SU-DHL-6 (cell line): ENCODE measurements at regions not wholly inside any gene's neighbourhood (a gene's known extent, or its start where the extent isn't known, plus 50 kb on each side); places are given as distances from the start of the nearest gene placed in this dataset.

Experiments
- H2AFZ ChIP-seq: fragments of 200-600 bp; sonication (generic); 2 replicates; pipeline ENCODE4 v1.6.1; 2014; ENCODE audit warnings: low read depth, mild to moderate bottlenecking, moderate library complexity, mixed read lengths, antibody characterized with exemption, low read length; ENCODE audit not compliant: severe bottlenecking
- H3F3A ChIP-seq: fragments of 200-600 bp; shearing (Covaris generic); 2 replicates; pipeline ENCODE4 v1.6.0; 2016; ENCODE audit warnings: antibody characterized with exemption, mild to moderate bottlenecking; ENCODE audit not compliant: insufficient read depth
- H3K27ac ChIP-seq: fragments of 200-600 bp; sonication (generic); 2 replicates; pipeline ENCODE4 v1.5.1; 2016; ENCODE audit warnings: low read depth, mild to moderate bottlenecking, low read length, moderate library complexity, mixed read lengths
- H3K27me3 ChIP-seq: fragments of 200-600 bp; sonication (generic), shearing (Covaris generic); 2 replicates; pipeline ENCODE4 v1.6.0; 2014; ENCODE audit warnings: mild to moderate bottlenecking, low read length
- H3K36me3 ChIP-seq: fragments of 200-600 bp; sonication (generic); 2 replicates; pipeline ENCODE4 v1.6.1; 2014; ENCODE audit warnings: mild to moderate bottlenecking, low read length, mixed read lengths
- H3K4me2 ChIP-seq: fragments of 300-600, 200-600 bp; shearing (Covaris generic), sonication (generic); 2 replicates; pipeline ENCODE4 v1.6.0; 2014; ENCODE audit warnings: low read length, low read depth, mild to moderate bottlenecking; ENCODE audit not compliant: poor library complexity, severe bottlenecking
- H3K4me3 ChIP-seq: fragments of 200-600 bp; sonication (generic); 2 replicates; pipeline ENCODE4 v1.5.1; 2014; ENCODE audit warnings: antibody characterized with exemption, low read length, mild to moderate bottlenecking, mixed read lengths; ENCODE audit not compliant: insufficient read depth, poor library complexity, severe bottlenecking
- H3K79me2 ChIP-seq: fragments of 200-600 bp; sonication (generic); 2 replicates; pipeline ENCODE4 v1.6.1; 2014; ENCODE audit warnings: mild to moderate bottlenecking, low read length, moderate library complexity; ENCODE audit not compliant: insufficient read depth
- H3K9ac ChIP-seq: fragments of 200-600 bp; sonication (generic); 2 replicates; pipeline ENCODE4 v1.7.0; 2014; ENCODE audit warnings: mild to moderate bottlenecking, low read length
- H3K9me2 ChIP-seq: fragments of 200-600 bp; sonication (generic); replicated peaks from 2 replicates; pipeline ENCODE4 v1.6.1; 2014; ENCODE audit warnings: low read length; ENCODE audit not compliant: insufficient read depth
- H3K9me3 ChIP-seq: fragments of 200-600 bp; sonication (generic); 2 replicates; pipeline ENCODE4 v1.6.1; 2014; ENCODE audit warnings: low read length, mixed read lengths; ENCODE audit not compliant: insufficient read depth
- H4K20me1 ChIP-seq: fragments of 200-600 bp; sonication (generic); 2 replicates; pipeline ENCODE4 v1.6.1; 2014; ENCODE audit warnings: low read depth, mild to moderate bottlenecking, antibody characterized with exemption, low read length, moderate library complexity, mixed read lengths
- CTCF ChIP-seq: fragments of 200-600 bp; sonication (generic); IDR thresholded peaks from one replicate; pipeline ENCODE4 v1.5.1; 2017; ENCODE audit warnings: antibody characterized with exemption, mild to moderate bottlenecking, low read length, moderate library complexity; ENCODE audit not compliant: insufficient read depth, poor library complexity, severe bottlenecking
- EZH2phosphoT487 ChIP-seq: fragments of 200-600 bp; sonication (generic), shearing (Covaris generic); conservative IDR thresholded peaks from 2 replicates; pipeline ENCODE4 v1.6.1; 2018; ENCODE audit warnings: mild to moderate bottlenecking, antibody characterized with exemption, low read length, moderate library complexity, mixed read lengths

GRCh38 chr12:13635709-13636108 lies 345.7 kb downstream of the GRIN2B start:
- Histone ChIP-seq H3K9me2 (no peaks in the 10 kb centered on the region), H2AFZ (no peak overlapping the region), H3K79me2 (no peaks in the 10 kb centered on the region), H3K9ac (no peak overlapping the region), H3K9me3 (no peaks in the 10 kb centered on the region), H3K4me3 (no peak overlapping the region), H3K27ac (no peak overlapping the region), H3K27me3 (no peaks in the 10 kb centered on the region), H4K20me1 (no peaks in the 10 kb centered on the region), H3F3A (no peaks in the 10 kb centered on the region), H3K4me2 (no peak overlapping the region), H3K36me3 (no peaks in the 10 kb centered on the region)
- TF ChIP-seq EZH2phosphoT487 (no peak), CTCF (no peak)

GRCh38 chr12:13631873-13632272 lies 349.5 kb downstream of the GRIN2B start:
- no peaks in the 10 kb centered on the region for H3F3A ChIP-seq
- H3K4me2 ChIP-seq, result no peak overlapping the region
- H3K27ac ChIP-seq, result no peak overlapping the region
- H3K9me3 ChIP-seq, result no peaks in the 10 kb centered on the region
- H3K4me3 ChIP-seq, result no peak overlapping the region
- TF ChIP-seq CTCF, result no peak
- no peak for TF ChIP-seq EZH2phosphoT487
- no peak overlapping the region for H3K9ac ChIP-seq
- H3K79me2 ChIP-seq, result no peaks in the 10 kb centered on the region
- no peaks in the 10 kb centered on the region for H3K36me3 ChIP-seq
- H4K20me1 ChIP-seq, result no peaks in the 10 kb centered on the region
- H3K27me3 ChIP-seq, result no peaks in the 10 kb centered on the region
- H2AFZ ChIP-seq, result no peak overlapping the region
- no peaks in the 10 kb centered on the region for H3K9me2 ChIP-seq

- Histone ChIP-seq H2AFZ (no peak overlapping the region), H3F3A (no peaks in the 10 kb centered on the region), H3K27me3 (no peaks in the 10 kb centered on the region), H3K79me2 (no peaks in the 10 kb centered on the region), H3K36me3 (no peaks in the 10 kb centered on the region), H3K27ac (no peak overlapping the region), H3K4me2 (no peak overlapping the region), H3K9me2 (no peaks in the 10 kb centered on the region), H4K20me1 (no peaks in the 10 kb centered on the region), H3K9me3 (no peaks in the 10 kb centered on the region), H3K9ac (no peak overlapping the region), H3K4me3 (no peak overlapping the region)
- TF ChIP-seq CTCF, result no peak
- TF ChIP-seq EZH2phosphoT487, result no peak
Observed at GRCh38 chr12:13630354-13630753, 351.0 kb downstream of the GRIN2B start.
